Spleen (tissue), 7 donors: ENCODE measurements at regions not wholly inside any gene's neighbourhood (a gene's known extent, or its start where the extent isn't known, plus 50 kb on each side); places are given as distances from the start of the nearest gene placed in this dataset.

Experiments used
- POLR2A ChIP-seq, 3 donors: fragments of 450-650 bp; IDR thresholded peaks; one replicate each; pipeline ENCODE4 v1.5.1; 2017; ENCODE audit warnings: antibody characterized with exemption in 3 of 3, mild to moderate bottlenecking in 1 of 3
- POLR2AphosphoS5 ChIP-seq, 3 donors: sonication (generic); formaldehyde crosslinking; IDR thresholded peaks; one replicate each; pipeline ENCODE4 v1.5.1; 2017; ENCODE audit warnings: antibody characterized with exemption in 3 of 3
- TF ChIP-seq, protein P1 (sequence below), 11 experiments: fragments of 200-600 bp in 7 of 11; fragments of 450-650 bp in 4 of 11; sonication (generic) in 4 of 11; IDR thresholded peaks in 8 of 11; conservative IDR thresholded peaks in 3 of 11; 1 replicate in 7 of 11; 2 replicates in 4 of 11; pipeline versions ENCODE4 v1.4.0 to v1.8.0; 2016 to 2021; ENCODE audit warnings: antibody characterized with exemption in 11 of 11, inconsistent platforms in 4 of 11, mild to moderate bottlenecking in 1 of 11
- donor health status: DM: no; HTN: no; CAD: no; lungs with moderate emphysema.
- donor health status: DM: no; HTN: no; CAD: no.
- donor health status: DM: no; HTN: no; CAD: no.

DNA sequence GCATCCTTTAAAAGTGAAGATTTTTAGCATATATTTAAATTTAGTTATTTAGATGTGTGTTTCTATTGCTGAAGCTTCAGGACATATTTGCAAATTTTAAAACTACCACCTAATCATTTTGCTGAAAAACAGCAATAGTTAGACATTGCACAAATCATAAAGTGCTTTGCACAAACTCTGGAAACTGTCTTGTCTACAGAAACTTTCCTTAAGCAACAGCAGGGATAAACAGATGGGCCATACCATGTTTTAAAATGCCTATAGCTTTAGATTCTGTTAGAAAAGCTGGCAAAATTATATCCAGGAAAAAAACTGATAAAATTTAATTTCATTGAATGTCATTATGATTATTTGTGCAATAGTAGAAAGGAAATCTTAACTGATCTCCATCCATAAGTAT is 1313.9 kb upstream of the ACVR2A start:
- TF ChIP-seq, protein P1, sequence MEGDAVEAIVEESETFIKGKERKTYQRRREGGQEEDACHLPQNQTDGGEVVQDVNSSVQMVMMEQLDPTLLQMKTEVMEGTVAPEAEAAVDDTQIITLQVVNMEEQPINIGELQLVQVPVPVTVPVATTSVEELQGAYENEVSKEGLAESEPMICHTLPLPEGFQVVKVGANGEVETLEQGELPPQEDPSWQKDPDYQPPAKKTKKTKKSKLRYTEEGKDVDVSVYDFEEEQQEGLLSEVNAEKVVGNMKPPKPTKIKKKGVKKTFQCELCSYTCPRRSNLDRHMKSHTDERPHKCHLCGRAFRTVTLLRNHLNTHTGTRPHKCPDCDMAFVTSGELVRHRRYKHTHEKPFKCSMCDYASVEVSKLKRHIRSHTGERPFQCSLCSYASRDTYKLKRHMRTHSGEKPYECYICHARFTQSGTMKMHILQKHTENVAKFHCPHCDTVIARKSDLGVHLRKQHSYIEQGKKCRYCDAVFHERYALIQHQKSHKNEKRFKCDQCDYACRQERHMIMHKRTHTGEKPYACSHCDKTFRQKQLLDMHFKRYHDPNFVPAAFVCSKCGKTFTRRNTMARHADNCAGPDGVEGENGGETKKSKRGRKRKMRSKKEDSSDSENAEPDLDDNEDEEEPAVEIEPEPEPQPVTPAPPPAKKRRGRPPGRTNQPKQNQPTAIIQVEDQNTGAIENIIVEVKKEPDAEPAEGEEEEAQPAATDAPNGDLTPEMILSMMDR (IDR thresholded peaks at IDR 0.05 in 8 of 11, conservative IDR thresholded peaks at IDR 0.05 in 3 of 11), result no peak
- no peak for TF ChIP-seq POLR2A (IDR thresholded peaks at IDR 0.05)
- TF ChIP-seq POLR2AphosphoS5 (IDR thresholded peaks at IDR 0.05), result no peak
